T follicular helper cell (primary cell): ENCODE measurements at regions not wholly inside any gene's neighbourhood (a gene's known extent, or its start where the extent isn't known, plus 50 kb on each side); places are given as distances from the start of the nearest gene placed in this dataset.

Experiments
- DNase-seq: peaks from one replicate; pipeline ENCODE4 v3.0.0-alpha.2; 2020; ENCODE audit warnings: low read depth

DNA sequence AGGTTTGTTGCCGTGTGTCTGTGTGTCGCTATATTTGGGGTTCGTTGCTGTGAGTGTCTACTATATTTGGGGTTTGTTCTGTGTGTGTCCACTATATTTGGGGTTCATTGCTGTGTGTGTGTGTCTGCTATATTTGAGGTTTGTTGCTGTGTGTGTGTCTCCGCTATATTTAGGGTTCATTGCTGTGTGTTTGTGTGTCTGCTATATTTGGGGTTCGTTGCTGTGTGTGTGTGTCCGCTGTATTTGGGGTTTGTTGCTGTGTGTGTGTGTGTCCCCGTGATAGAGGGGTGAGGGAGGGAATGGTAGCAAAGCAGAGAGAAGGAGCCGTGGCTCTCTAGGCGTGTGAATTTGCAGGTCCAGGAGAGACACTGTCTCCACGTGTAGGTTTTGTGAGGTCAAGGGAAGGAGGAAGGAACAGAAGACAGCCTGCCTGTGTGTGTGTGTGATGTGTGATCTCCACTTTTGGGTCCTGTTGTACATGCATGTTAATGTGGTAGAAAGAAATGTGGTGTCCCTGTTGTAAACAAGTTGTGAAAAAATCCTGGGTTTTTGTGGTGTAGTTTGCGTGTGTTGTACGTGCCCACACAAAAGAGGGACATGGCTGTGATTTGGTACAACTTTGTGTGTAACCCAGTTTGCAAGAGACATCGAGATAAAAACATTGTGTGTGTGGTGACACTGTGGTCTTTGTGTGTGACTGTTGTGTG lies 56.3 kb upstream of the ECE1 start:
- DNase-seq, result no peak

DNA sequence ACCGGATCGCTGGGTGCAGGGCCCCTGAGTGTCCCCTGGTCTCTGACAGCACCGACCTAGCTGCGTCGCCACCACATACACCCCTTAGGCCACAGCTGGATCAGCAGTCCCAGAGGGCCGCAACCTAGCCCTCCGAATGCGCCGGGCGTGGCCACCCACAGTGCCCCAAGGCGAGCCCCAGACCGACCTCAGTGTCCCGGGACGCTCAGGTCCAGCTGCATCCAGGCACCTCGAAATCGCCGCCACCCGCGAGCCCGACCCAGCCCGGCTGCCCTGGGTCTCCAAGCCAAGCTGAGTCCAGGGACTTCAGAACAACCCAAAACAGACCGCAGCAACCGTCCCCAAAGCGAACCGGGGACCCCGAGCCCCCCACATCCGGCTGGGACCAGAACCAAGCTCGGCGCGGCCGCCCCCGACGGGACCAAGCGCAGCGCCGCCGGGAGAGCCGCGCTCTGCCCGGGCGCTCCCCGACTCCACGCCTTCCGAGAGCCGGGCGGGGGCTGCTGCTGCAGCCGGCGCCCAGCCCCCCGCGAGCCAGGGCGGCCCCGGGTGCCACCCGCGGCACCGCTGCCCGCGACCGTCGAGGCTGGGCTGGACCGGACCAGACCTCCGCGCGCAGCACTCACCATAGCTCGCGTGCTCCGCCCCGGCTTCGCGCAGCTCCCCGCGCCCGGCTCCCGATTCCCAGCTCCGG lies 54.6 kb upstream of the ECE1 start:
- no peak for DNase-seq

DNA sequence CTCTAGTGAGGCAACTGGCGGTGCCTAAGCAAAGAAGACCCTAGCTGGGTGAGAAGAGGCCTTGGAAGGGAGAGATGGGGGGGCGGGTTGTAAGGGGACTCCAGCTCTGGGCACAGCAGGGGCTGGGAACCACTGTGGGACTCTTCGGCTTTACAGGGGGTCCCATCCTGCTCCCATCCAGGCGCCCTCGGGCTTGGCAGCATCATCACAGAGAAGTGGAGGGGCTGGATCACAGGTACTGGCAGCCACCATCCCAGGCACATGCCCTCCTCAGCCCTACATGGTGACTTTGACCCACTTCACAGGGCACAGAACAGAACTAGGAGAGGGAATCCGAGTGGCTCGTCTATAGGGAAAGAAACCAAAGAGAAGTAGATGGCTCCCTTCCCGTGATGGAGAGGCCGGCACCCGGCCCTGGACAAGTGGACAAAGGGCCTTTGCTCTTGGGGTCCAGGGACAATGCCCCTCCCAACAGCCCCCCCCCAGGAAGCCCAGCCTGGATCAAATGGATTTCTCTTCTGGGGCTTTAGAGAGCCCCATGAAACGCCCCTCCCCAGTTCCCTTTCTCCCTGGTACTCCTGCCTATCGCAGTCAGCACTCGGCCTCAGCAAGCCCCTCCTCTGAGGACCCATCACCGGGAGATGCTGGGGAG lies 54.0 kb upstream of the ECE1 start:
- no peak for DNase-seq

DNA sequence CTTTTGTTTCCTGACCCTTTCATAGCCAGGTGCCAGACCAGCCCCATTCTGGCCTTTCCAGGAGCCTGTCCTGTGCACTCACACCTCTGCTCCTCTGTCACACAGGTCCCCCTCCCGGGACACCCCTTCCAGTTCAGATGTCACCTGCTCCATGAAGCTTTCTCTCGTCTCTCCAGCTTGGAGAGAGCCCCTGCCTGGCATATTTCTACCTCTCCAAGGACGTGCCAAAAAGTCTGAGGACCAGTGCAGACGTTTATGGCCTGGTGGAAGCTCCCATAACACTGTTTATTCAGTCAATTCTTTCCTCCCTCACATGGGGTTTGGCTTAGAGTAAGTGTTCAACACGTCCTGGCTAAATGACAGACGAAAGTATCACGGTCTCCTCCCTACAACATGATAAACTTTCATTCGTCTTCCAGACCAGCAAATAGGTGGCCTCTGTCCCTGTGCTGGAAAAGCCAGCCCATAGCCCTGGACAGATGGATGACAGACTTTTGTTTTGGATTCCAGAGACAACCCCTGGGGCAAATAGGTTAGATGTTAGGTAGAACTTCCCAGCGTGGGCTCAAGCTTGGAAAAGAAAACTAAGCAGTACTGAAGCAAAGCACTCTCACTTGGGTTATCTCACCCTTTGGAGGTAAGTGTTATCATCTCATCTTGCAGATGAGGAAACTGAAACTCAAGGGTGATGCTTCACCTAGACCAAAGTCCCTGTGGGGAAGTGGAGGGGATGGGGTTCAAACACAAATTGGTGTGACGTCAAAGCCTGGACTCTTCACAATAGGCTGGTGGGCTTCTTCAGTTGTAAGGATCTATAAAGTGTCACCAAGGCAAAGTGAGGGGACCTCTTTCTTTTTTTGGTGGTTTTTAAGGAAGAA lies 52.9 kb upstream of the ECE1 start:
- no peak for DNase-seq

DNA sequence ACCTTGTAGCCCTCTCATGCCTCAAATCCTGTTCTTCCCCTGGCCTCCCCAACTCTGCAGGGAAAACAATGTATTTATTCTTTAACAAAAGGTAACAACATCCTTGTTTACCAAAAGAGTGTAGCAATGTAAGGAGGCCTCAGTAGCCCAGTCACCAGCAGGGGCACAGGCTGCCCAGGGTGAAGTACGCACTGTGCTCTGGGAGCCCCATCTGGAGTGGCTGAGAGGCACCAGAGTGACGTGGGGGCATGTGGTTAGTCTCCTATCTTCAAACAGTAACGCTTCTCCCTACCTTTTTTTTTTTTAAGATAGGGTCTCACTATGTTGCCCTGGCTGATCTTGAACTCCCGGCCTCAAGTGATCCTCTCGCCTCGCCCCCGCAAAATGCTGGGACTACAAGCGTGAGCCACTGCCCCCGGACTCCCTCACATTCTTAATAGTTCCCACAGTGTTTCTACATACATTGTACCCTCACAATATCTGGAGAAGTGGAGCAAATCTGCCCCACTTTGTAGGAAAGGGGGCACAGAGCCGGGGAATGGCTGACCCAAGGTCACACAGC lies 51.3 kb upstream of the ECE1 start:
- DNase-seq, result no peak

DNA sequence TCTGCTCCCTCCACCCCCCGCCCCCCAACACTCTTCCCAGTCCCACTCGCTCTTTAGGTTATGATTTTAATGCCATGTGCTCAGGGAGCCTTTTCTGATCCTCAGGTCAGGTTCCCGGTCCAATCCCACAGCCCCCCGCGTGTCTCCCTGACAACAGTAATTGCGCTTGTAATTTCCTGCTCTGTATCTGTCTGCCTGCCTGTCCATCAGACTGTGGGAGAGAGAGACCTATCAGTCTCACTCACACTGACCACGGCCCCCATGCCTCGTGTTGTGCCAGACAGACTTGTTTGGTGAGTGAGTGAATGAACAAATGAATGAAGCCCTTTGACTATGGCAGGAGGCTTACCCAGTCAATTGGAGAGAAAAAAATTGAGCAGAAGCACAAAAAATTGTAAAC lies 50.8 kb upstream of the ECE1 start:
- DNase-seq, result no peak

DNA sequence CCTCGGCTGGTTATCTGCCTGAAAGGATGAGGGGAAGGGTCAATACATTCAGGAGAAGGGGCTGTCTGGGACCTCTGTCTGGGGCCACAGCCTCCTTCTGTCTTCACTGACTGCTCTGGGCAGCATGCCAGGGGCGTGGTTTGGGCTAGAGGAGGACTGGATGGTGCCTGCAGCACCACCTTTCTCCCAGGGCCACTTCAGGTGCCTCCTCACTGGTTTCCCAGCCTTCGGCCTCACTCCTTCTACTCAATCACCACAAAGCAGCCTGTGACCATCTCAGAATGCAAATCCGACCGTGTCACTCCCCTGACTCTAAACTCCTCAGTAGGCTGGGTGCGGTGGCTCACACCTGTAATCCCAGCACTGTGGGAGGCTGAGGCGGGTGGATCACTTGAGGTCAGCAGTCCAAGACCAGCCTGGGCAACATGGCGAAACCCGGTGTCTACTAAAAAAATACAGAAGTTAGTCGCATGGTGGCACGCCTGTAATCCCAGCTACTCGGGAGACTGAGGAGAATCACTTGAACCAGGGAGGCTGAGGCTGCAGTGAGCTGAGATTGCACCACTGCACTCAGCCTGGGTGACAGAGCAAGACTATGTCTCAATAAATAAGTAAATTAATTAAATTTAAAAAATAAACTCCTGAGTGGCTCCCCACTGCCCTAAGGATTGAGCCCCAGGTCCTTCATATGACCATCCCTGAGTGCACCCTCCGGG lies 50.1 kb upstream of the ECE1 start:
- no peak for DNase-seq
